SKM-1 (cell line): ENCODE measurements at regions not wholly inside any gene's neighbourhood (a gene's known extent, or its start where the extent isn't known, plus 50 kb on each side); places are given as distances from the start of the nearest gene placed in this dataset.

Experiments used
- DNase-seq: peaks from one replicate; lab custom pipeline; 2025; ENCODE audit not compliant: unreplicated experiment; lab: John Stamatoyannopoulos, UW

DNA sequence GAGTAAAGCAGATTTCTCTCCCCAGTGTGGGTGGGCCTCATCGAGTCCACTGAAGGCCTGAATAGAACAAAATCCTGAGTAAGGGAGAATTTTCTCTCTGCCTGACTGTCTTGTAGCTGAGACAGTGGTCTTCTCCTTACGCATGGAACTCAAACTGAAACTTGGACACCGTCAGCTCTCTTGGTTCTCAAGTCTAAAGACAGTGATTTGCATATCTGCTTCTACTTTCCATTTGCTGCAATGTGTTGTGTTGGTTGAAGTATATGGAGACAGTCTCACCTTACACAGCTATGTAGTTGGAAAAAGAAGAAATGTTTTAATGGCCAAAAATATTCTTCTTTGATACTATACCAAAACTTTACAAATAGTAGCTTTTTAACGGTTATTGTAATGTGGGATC is 160.2 kb upstream of the LMNTD1 start:
- DNase-seq, result no peak

DNA sequence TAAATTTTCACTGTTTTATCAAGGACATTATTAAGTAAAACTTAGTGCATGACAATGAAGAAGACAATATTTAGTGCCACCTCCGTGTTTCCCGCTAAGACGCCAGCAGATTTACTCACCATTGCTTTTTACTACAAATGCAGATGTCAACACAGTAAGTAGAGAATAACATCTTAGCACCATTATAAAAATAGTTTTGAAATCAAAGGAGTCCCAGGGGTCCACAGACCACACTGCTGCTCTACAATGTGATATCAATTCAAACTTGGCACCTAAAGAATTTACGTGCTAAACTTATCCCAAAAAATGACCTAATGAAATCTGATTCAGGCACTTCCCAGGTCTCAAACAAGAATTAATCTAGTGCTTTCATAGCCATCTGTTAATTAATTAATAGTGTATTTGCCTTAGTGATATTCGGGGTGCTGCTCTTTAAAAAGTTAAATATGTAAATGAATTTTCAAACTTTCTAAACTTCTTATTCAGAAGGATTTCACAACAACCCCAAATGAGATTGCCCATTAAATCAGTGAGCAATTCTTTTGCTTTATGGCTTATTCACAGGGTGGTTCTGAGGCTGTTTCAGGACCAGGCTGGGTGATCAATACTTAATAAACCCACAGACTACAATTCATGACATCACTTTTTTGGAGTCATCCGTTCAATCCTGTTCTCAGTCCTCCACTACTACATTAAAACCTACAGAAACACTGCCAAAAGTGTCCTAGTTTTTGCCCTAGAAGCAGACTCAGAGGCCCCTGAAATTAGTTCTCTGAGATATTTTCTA is 161.3 kb upstream of the LMNTD1 start:
- no peak for DNase-seq

DNA sequence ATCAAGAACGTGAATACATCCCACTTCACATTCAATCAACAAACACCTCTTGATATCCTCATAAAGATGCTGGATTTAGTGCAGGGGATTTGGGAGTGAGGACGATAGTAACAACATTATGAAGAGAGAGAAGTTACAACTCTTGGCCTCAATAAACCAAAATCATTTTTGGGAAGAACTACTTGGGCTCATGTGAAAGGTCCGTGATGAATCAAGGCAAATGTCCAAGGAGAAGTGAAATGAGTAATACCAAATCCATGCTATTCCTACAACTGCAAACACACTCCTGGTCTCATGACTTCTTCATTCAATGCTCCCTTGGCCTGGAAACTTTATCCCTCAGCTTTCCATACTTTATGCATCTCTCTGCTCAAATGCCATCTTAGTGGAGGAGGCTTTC is 162.0 kb upstream of the LMNTD1 start:
- DNase-seq, result no peak

DNA sequence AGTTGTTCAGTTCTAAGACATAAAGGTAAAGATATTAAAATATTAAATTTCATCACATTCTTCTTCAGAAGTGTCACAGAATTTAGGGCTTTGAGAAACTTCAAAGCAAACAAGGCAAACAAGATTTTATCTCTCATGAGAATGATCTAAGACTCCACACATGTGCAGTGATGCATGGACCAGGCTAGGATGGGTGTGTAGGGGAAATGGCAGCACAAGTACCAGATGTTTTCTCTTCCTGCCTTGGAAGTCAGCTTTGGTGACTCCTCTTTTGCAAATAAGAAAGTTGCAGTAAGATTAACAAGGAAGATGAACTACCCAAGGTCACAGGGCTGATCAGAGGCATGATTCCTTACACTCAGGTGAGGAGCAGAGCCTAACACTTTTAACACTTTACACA is 163.8 kb upstream of the LMNTD1 start:
- no peak for DNase-seq

DNA sequence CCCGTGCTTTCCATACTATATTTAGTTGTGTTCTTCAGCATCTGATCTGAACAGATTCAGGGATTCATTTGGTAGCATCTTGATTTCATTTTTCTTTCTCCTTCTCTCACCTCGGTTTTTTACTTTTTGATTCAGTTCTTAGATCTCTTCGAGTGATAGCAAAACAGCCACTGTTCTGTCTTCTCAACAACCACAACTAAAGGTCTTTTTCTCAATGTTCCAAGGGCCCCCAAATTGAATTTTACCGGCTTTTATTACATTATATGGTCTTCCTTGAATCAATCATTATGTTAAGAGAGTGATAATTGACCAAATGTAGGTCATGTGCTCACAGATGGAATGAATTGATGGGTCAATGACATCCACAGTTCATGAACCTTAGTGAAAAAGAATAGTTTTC is 164.5 kb upstream of the LMNTD1 start:
- no peak for DNase-seq

DNA sequence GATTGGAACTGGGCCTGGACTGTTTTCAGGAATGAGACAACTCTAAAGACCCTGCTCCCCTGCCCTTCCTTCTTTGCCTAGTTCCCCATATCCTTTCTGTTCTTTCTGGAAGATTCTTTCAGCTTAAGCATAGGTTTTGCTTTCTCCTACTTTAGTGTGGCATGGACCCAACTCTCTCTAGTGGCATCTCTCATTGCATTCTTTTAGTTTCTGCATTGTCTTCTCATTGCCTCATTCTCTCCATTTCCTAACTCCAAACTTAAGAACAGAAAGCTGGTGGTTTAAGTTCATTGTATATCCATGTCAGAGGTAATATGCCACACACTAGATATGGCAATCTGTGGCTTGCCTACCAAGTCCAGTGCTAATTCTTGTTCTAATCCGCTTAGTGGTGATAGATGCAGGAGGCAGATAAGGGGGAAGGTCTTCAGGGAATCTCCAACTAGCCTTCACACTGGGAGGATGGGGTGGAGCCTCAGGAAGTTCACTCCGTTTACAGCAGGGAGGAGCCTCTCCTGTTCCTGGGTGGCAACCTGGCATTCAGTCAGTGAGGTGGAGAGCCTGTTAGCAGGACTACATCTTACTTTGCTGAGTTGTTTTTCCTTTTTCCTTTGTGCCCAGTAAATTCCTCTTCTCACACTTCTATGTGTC is 165.1 kb upstream of the LMNTD1 start:
- DNase-seq, result no peak

DNA sequence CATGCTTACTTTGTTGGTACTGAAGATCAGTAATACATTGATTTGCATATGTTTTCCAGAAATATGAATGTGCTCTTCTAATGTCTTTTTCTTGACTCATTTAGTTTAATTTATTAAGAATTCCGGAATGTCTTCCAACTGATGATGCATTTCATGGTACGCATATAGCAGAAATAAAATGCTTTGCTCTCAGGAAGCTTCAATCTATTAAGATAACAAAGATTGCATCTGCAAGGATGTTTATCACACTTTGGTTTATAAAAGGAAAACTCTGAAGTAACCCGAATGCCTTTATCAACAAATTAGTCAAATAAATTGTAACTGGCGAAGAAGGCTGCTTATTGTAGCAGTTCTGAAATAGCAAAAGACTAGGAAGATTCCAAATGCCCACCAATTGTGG is 166.4 kb upstream of the LMNTD1 start:
- DNase-seq, result no peak

DNA sequence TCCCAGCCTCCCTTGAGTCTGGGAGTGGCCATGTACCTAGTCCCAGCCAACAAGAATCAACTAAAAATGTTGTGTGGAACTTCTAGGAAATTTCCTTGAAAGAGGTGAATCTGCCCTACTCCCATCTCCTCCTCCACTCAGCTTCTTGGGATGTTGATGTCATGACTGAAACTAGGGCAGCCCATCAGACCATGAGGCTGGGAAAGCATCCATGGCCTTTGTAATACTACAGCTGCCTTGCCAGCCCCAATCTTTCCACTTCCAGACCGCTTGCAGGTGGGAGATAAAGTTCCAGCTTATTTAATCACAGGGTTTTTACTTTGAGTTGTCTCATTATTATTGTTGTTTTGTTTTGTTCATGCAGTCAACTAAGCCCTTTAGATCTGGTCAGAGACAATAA is 170.3 kb upstream of the LMNTD1 start:
- DNase-seq, result no peak

DNA sequence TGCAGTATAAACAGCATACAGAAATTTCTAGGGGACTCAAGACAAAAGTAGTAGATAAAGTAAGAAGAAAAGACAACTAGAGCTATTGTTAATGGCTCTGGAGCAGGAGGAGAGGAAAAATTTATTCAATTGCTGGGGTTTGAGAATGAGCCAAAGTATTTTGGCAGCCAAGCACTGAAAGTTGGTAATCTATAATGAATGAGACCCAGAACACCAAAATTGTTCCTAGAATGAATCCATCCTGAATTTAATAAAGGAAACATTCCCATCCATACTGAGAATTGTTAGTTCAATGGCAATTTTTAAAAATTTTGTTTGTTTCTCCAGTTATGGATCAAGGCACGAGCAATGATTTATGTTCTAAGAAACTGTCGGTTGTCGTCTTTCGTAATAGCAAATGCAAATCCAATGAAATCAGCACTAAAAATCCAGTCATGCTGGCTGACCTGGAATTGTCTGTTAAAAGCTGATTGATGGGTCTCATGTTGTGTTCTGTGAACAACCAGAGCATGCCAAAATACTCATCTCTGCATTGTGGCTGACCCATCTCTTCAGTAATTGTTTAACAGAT is 170.9 kb upstream of the LMNTD1 start:
- no peak for DNase-seq

DNA sequence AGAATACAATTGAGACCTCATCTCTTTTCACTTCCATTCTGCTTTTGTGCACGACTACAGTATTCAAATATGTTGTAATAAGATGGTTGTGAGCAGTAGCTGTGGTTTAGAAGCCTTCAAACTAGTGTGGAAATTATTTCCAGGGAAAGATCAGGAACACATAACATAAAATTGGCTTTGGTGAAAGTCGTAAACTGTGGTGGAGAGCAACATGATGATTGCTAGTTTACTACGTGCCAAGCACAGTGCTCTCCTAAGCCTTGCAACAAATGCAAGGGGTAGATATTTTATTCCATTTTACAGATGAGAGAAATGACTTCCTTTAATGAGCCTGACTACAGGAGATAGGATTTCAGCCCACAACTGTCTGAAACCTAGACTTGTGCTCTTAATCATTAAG is 172.4 kb upstream of the LMNTD1 start:
- DNase-seq, result no peak

DNA sequence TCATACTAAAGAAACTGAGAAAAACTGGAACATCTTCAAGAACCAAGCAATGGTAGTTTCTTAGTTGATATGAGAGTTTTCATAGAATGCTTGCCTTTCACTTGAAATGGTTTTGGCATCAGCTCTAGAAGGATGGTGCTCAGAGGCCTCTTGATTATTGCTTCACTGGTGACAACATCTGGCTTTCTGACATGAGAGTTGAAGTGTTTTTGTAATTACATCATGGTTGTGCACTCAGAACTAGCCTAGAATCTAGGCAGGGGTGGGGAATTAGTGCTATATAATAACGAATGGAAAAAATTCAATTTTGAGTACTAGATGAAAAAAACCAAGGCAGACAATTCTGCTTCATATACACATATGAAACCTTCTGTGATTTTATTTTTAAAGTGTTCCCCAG is 172.8 kb upstream of the LMNTD1 start:
- DNase-seq, result no peak

DNA sequence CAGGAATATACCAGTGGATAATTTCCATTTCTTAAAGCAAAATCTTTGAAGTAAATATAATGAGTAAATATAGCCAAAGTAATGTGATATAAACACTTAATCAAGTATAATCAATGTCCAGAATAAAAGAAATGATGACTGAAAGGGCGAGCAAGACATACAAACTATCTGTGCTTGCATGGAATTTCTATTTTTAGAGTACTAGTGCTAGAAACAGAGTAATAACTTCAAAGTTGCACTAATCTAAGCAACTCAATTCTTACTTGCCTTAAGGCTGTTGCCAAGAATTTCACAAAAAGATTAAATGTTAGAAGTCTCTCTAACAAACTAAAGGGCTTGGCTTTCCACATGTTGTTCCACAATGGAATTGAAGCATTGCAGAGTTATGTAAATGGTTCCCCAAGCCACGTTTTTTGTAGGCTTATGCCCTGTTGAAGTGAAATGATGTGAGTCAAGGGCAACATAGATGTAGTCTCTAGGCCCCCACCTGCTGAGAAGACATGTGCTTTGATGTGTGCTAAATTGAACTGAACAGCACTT is 175.0 kb upstream of the LMNTD1 start:
- DNase-seq, result no peak

DNA sequence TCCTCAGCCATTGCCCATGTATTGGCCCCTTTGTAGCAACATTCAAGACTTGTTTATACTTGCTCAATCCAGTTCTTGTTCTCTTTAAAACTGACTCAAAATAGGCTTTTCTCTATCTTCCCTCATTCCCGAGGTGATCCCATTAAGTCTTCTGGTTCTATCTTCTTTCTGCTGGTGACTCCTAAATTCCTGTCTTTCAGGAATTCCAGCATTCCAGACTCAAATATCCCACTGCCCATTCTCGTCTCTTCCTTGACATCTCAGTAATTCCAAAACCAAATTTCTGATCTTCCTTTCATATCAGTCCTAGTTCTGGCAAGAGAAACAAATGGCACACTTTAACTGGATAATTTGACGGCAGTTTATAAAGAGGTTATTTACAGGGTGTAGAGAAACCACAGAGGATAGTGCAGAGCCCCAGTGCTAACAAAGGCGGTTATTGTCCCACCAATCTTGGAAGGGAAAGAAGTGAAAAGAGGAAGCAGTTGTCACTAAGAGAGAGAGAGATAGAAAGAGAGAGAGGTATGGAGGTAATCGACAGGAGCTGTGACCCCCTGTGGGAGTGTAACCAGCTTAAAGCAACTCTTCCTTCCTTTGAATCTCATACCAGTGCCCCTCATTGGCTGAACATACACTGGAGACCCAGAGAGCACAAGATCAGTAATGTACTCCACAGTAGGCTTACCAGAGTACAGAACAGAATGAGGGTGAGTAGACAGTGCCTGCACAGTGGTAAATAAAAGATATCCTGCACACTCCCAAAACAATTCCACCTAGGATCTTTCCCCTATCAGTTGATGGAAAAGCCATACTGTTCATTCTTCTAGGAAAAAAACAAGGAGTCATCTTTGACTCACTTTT is 177.6 kb upstream of the LMNTD1 start:
- DNase-seq, result no peak

DNA sequence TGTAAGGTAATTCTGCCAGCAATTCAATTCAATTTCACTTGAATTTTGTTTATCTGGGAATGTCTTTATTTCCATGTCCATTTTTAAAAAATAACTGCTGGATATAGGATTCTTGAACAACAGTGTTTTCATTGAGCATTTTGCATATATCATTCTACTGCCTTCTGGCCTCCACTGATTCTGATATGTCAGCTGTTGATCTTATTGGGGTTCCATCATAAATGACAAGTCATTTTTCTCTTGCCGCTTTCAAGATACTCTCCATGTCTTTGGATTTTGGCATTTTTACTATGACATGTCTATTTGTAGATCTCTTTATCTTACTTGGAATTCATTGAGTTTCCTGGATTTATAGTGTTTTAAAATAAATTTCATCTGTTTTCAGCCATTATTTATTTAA is 180.5 kb upstream of the LMNTD1 start:
- DNase-seq, result no peak

DNA sequence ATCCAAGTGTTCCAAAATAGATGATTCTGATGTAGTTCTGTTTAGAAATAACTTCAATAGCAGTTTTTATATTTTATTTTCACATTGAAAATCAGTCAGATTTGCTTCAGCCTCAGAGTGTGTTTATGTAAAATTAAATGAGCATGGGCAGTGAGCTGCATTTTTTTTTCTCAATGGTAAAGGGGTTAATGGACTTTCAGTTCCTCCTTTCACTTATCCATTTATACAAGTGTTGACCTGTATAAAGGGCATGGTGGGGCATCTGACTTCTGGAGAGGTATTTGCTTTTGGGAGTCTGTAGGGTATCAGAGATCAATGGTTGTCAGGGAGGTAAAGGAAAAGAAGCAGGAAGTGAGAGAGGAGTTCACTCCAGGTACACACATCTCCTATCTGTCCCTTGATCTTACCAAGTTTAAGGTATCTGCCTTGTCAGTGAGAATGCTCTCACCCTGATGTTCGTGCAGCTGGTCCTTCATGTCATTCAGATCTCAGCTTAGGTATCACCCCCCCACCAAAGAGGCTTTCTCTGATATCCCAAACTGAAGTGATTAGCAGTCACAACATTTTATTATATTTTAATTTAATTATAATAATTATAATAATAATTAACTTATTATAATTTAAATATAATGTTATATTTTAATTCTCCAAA is 181.6 kb upstream of the LMNTD1 start:
- DNase-seq, result no peak

DNA sequence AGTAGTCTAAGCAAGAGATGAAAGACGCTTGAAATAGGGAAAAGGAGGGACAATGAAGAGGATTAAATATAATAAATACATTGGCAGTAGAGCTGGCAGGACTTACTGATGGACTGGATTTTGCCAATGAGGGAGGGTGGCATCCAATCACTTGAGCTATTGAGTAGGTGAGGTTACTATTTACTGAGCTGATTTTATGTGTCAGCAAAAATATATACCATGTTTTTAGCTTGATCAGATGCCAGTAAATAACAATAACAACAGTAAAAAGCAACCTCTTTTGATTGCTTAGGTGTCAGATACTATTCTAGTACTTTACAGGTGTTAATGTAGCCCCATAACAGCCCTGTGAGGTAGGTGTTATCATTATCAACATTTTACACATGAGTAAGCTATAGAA is 187.5 kb upstream of the LMNTD1 start:
- DNase-seq, result no peak

DNA sequence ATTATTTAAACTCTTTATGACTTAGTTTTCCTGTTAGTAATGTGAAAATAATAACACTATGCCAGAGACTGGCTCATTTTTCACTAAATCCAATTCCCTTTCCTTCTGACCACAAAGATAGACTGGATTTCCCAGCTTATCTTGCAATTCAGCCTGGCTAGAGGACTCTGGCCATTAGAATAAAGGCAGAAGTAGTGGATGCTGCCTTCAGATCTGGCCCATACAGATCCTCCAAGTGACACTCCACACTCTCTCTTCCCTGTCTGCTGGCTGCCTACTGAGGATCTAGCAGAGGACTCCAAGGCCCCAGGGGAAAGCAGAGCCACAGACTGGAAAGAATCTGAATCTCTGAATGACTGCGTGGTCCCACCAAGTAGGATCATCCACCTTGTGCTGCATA is 188.8 kb upstream of the LMNTD1 start:
- no peak for DNase-seq

DNA sequence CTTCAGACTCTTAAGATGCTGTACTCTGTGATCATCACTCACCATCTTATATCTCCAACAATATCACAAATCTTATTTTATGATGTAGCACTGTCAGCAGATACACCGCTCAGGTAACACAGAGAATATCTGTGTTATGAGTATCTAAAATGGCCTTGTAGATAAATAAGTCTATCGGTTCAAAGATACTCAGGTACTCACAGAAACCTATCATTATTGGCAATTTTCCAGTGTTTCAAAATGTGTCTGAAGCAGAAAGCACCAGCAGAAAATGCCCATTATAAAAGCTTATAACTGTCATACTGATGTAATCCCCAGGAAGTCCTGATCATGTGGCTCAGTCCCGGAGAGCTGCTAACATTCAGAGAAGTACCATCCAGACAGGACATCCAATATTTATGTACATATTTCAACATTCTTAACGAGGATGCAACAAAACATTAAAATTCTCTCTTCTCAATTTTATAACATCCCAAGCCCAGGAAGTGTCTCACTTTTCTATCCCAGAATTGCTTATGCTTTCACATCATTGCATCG is 190.7 kb upstream of the LMNTD1 start:
- DNase-seq, result no peak

DNA sequence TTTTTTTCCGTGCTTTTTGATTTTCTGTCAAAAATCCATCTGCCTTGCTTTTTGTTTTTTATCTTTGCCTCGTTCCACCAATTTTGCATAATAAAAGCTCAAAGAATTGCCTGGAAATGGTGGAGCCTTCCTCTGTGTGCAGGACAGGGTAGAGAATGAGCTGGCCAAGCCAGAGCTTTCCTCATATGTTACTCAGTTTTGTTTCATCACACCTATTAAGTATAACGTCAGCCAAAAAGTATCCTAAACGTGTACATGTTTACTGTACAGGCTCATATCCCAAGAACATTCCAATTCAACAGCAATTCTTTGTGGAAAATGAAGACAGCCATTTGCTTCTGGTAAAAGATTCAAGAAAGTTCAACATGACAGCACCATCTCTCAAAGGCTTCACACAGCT is 191.2 kb upstream of the LMNTD1 start:
- no peak for DNase-seq

DNA sequence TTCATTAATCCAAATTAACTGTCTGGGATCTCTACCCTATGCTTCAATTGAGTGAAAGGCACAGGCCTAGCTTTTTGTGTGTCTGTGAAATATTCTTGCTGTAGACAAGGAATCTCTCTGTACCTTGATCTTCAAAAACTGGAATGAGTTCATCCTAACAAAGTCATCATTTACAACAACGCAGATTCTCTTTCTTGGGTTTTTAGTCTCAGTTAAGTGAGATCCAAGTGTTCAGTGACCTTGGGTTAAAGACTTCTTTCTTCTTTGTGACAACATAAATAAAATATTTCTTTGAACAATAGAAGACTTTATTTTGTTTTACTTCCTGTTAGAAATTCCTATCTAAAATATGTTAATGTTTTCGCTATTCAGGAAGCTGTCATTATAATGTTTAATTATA is 192.2 kb upstream of the LMNTD1 start:
- DNase-seq, result no peak

DNA sequence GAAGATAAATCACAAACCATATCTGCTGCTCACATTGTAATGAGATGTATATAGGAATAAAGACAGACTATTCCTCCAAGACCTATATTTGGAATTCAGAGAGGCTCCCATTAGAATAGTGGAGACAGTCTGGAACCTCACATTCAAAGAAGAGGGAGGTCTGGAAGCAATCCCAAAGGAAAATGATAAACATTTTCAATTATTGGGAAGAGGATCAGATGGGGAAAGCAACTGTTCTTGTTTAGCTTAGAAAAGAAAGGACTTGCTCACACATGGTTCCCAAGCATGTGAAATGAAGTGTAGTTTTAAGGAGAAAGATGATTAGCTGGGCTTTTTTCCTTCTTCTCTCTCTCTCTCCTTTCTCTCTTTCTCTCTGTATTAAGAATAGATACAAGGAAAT is 193.0 kb upstream of the LMNTD1 start:
- DNase-seq, result no peak
